ENCODE measurements at regions not wholly inside any gene's neighbourhood (a gene's known extent, or its start where the extent isn't known, plus 50 kb on each side); places are given as distances from the start of the nearest gene placed in this dataset.

DNA sequence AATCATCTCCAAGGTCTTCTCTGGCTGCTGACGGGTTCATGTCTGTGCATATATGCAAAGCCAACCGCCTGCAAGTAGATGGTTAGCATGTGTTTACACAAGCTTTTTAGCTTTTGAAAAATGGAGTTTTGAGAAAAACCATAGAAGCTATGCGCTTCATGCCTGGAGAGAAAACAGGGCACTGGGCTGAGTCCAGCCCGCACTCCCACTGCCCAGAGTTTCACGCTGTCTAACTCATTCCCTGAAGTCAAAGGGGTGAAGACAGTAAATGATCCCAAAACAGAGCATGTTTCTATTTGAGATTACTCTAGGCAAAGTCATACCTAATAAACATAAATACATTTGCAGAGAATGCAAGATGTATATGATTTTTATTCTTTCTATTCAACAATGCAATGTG, 278.8 kb downstream of the IRX2 start:
- H3K4me1 Mint-ChIP-seq, result peaks cover 7% of the 10 kb centered on the region
- H2AFZ ChIP-seq (replicated peaks), result no peak overlapping the region
- no peaks in the 10 kb centered on the region for H3K36me3 ChIP-seq
- no peaks in the 10 kb centered on the region for H3K79me2 ChIP-seq (ENCODE audit: low read depth)
- no peak overlapping the region for H3K4me2 ChIP-seq
- H3K4me3 ChIP-seq, result no peak overlapping the region
- peaks cover 5% of the 10 kb centered on the region for H3K9me3 Mint-ChIP-seq
- no peak for TF ChIP-seq EZH2phosphoT487 (IDR thresholded peaks at IDR 0.05)
- no peak for TF ChIP-seq EZH2 (IDR thresholded peaks at IDR 0.05)
- TF ChIP-seq, protein P1, sequence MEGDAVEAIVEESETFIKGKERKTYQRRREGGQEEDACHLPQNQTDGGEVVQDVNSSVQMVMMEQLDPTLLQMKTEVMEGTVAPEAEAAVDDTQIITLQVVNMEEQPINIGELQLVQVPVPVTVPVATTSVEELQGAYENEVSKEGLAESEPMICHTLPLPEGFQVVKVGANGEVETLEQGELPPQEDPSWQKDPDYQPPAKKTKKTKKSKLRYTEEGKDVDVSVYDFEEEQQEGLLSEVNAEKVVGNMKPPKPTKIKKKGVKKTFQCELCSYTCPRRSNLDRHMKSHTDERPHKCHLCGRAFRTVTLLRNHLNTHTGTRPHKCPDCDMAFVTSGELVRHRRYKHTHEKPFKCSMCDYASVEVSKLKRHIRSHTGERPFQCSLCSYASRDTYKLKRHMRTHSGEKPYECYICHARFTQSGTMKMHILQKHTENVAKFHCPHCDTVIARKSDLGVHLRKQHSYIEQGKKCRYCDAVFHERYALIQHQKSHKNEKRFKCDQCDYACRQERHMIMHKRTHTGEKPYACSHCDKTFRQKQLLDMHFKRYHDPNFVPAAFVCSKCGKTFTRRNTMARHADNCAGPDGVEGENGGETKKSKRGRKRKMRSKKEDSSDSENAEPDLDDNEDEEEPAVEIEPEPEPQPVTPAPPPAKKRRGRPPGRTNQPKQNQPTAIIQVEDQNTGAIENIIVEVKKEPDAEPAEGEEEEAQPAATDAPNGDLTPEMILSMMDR (IDR thresholded peaks at IDR 0.05), result no peak
- no peaks in the 10 kb centered on the region for H3K27me3 Mint-ChIP-seq (ENCODE audit: insufficient read depth, low read depth)
- no peaks in the 10 kb centered on the region for H3K27me3 ChIP-seq
- no peaks in the 10 kb centered on the region for H3F3A ChIP-seq (ENCODE audit: low read depth)
- no peaks in the 10 kb centered on the region for H3K4me1 ChIP-seq
- no peak for DNase-seq (ENCODE audit: low spot score)
- H3K27ac Mint-ChIP-seq, result no peak overlapping the region
- H4K20me1 ChIP-seq (ENCODE audit: low read depth), result no peaks in the 10 kb centered on the region
- H3K9me3 ChIP-seq (ENCODE audit: low read depth), result no peaks in the 10 kb centered on the region
- H3K27ac ChIP-seq, result no peak overlapping the region
- peaks cover 2% of the 10 kb centered on the region for H3K36me3 Mint-ChIP-seq
- H3K9ac ChIP-seq, result no peak overlapping the region
- no peak overlapping the region for H3K4me3 Mint-ChIP-seq

DNA sequence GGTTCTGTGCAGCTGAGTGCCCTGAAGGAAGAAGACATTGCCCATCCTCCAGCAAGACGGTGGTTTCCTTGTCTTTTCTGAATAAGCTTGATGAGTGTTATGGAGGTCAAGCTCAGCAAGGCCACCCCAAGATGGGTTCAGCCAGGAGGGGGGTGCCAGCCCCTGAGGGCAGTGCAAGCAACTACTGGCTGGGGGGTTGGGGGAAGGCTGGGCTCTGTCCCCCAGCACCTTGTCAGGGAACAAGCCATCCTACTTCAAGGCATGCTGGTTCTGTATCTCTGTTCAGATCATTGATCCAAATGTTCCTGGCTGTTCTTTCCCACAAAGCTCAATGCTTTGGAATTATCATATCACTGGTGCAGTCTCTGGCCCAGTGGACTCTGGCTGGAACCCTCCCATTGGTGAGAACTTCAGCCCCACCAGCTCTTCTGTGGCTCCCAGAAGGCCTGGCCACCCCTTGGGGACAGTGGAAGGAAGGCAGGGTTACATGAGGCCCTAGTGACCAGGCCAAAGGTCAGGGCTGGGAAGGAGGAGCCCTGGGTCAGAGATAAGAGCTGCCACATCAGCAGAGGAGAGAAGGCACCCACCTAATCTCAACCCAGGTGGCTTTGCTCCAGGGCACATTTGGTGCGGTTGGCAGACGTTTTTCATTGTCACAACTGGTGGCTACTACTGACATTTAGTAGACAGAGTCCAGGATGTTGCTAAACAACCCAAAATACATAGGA, 280.2 kb downstream of the IRX2 start:
- Mint-ChIP-seq H3K4me1 (peaks cover 13% of the 10 kb centered on the region), H3K9me3 (peaks cover 5% of the 10 kb centered on the region), H3K36me3 (peaks cover 2% of the 10 kb centered on the region), H3K27ac (no peak overlapping the region), H3K27me3 (ENCODE audit: insufficient read depth, low read depth) (peaks cover 7% of the 10 kb centered on the region), H3K4me3 (no peak overlapping the region)
- DNase-seq (ENCODE audit: low spot score), result no peak
- TF ChIP-seq, protein P1 (IDR thresholded peaks at IDR 0.05), result no peak
- TF ChIP-seq EZH2phosphoT487 (IDR thresholded peaks at IDR 0.05), result no peak
- TF ChIP-seq EZH2 (IDR thresholded peaks at IDR 0.05), result no peak
- H3K4me1 ChIP-seq, result no peaks in the 10 kb centered on the region
- no peaks in the 10 kb centered on the region for H3K27me3 ChIP-seq
- H3K9ac ChIP-seq, result no peak overlapping the region
- no peak overlapping the region for H3K27ac ChIP-seq
- no peaks in the 10 kb centered on the region for H3K9me3 ChIP-seq (ENCODE audit: low read depth)
- H3F3A ChIP-seq (ENCODE audit: low read depth), result no peaks in the 10 kb centered on the region
- no peaks in the 10 kb centered on the region for H3K79me2 ChIP-seq (ENCODE audit: low read depth)
- no peaks in the 10 kb centered on the region for H3K36me3 ChIP-seq
- H4K20me1 ChIP-seq (ENCODE audit: low read depth), result no peaks in the 10 kb centered on the region
- H2AFZ ChIP-seq (replicated peaks), result no peak overlapping the region
- H3K4me3 ChIP-seq, result no peak overlapping the region
- H3K4me2 ChIP-seq, result no peak overlapping the region

DNA sequence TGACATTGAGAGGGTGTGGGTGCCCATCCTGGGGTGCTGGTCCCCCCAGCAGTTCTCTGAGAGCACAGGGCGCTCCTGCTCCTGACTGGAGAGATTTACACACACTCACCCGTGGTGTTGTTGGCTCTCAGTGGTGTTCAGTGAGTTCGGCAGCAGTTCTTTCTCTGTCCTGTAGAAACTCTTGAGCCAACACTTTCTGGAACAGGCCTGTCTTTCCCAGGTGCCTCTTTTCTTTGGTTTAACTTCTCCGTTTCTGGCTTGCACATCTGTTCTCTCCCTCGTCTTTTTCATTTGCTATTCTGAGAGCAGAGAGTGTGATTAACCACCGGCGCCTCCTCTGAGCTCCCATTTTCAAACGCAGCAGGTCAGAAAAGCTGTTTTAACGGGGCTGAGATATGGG, 284.5 kb downstream of the IRX2 start:
- Histone ChIP-seq H2AFZ (replicated peaks) (no peak overlapping the region), H3F3A (ENCODE audit: low read depth) (peaks cover 6% of the 10 kb centered on the region), H3K9me3 (ENCODE audit: low read depth) (no peaks in the 10 kb centered on the region), H3K9ac (no peak overlapping the region), H3K4me2 (no peak overlapping the region), H3K4me3 (no peak overlapping the region), H4K20me1 (ENCODE audit: low read depth) (no peaks in the 10 kb centered on the region), H3K36me3 (no peaks in the 10 kb centered on the region), H3K27me3 (no peaks in the 10 kb centered on the region), H3K27ac (no peak overlapping the region), H3K4me1 (no peaks in the 10 kb centered on the region), H3K79me2 (ENCODE audit: low read depth) (no peaks in the 10 kb centered on the region)
- Mint-ChIP-seq H3K9me3 (peaks cover 2% of the 10 kb centered on the region), H3K36me3 (no peaks in the 10 kb centered on the region), H3K4me1 (peaks cover 28% of the 10 kb centered on the region), H3K4me3 (no peak overlapping the region), H3K27ac (no peak overlapping the region), H3K27me3 (ENCODE audit: insufficient read depth, low read depth) (peaks cover 15% of the 10 kb centered on the region)
- no peak for DNase-seq (ENCODE audit: low spot score)
- TF ChIP-seq, protein P1 (IDR thresholded peaks at IDR 0.05), result no peak
- TF ChIP-seq EZH2phosphoT487 (IDR thresholded peaks at IDR 0.05) (no peak), EZH2 (IDR thresholded peaks at IDR 0.05) (no peak)

Data from neural progenitor cell (in vitro differentiated cells).